ENCODE measurements at regions not wholly inside any gene's neighbourhood (a gene's known extent, or its start where the extent isn't known, plus 50 kb on each side); places are given as distances from the start of the nearest gene placed in this dataset.

GRCh38 chr13:58806401-58806800, 1174.9 kb downstream of the PCDH17 start (continued):
- TF ChIP-seq ERG (CRISPR knock-in tag; IDR thresholded peaks at IDR 0.05) (no peak), NFE2L1 (CRISPR knock-in tag; IDR thresholded peaks at IDR 0.05) (no peak), ZNF263 (CRISPR knock-in tag; IDR thresholded peaks at IDR 0.05; ENCODE audit: low read depth) (no peak)

GRCh38 chr13:58823701-58824100, 1192.2 kb downstream of the PCDH17 start:
- H3K4me1 Mint-ChIP-seq: no peaks in the 10 kb centered on the region
- CTCF ChIA-PET: no interaction called here

More at GRCh38 chr13:58823701-58824100, 1192.2 kb downstream of the PCDH17 start:
- Mint-ChIP-seq H3K9me3 (peaks cover 8% of the 10 kb centered on the region), H3K36me3 (peaks cover 7% of the 10 kb centered on the region), H3K4me3 (no peak overlapping the region), H3K27me3 (ENCODE audit: low read depth) (no peaks in the 10 kb centered on the region), H3K27ac (no peak overlapping the region)
- POLR2A ChIA-PET: no interaction called here
- DNase-seq (ENCODE audit: low spot score) (no peak), ATAC-seq (no peak)
- TF ChIP-seq ZBTB43 (CRISPR knock-in tag; IDR thresholded peaks at IDR 0.05): no peak
- no peak for TF ChIP-seq AR (CRISPR knock-in tag; IDR thresholded peaks at IDR 0.05)
- TF ChIP-seq ZNF281 (CRISPR knock-in tag; IDR thresholded peaks at IDR 0.05): no peak
- TF ChIP-seq TP53 (CRISPR knock-in tag; IDR thresholded peaks at IDR 0.05): no peak
- no peak for TF ChIP-seq CREB1 (CRISPR knock-in tag; IDR thresholded peaks at IDR 0.05)
- no peak for TF ChIP-seq ZNF138 (CRISPR knock-in tag; conservative IDR thresholded peaks at IDR 0.05)
- no peak for TF ChIP-seq PRRX2 (CRISPR knock-in tag; IDR thresholded peaks at IDR 0.05)
- no peak for TF ChIP-seq CDX4 (CRISPR knock-in tag; IDR thresholded peaks at IDR 0.05; ENCODE audit: borderline replicate concordance)
- TF ChIP-seq EMX1 (CRISPR knock-in tag; IDR thresholded peaks at IDR 0.05): no peak
- TF ChIP-seq ZNF263 (CRISPR knock-in tag; IDR thresholded peaks at IDR 0.05; ENCODE audit: low read depth): no peak
- no peak for TF ChIP-seq ZNF512 (CRISPR knock-in tag; IDR thresholded peaks at IDR 0.05; ENCODE audit: borderline replicate concordance)
- TF ChIP-seq GABPB1 (CRISPR knock-in tag; IDR thresholded peaks at IDR 0.05): no peak
- no peak for TF ChIP-seq TEAD1 (CRISPR knock-in tag; IDR thresholded peaks at IDR 0.05)
- TF ChIP-seq GTF2I (CRISPR knock-in tag; conservative IDR thresholded peaks at IDR 0.05): no peak
- TF ChIP-seq PRDM15 (CRISPR knock-in tag; IDR thresholded peaks at IDR 0.05): no peak
- no peak for TF ChIP-seq FOXP1 (CRISPR knock-in tag; IDR thresholded peaks at IDR 0.05; ENCODE audit: borderline replicate concordance)
- TF ChIP-seq ATF2 (CRISPR knock-in tag; IDR thresholded peaks at IDR 0.05; ENCODE audit: borderline replicate concordance, low read depth): no peak
- TF ChIP-seq SP1 (CRISPR knock-in tag; conservative IDR thresholded peaks at IDR 0.05): no peak

All from WTC11 (cell line).